ENCODE measurements at regions not wholly inside any gene's neighbourhood (a gene's known extent, or its start where the extent isn't known, plus 50 kb on each side); places are given as distances from the start of the nearest gene placed in this dataset.

- H3K27ac ChIP-seq (ENCODE audit: low read depth) = no peak overlapping the region
- no peak for ATAC-seq
- H3F3A ChIP-seq (replicated peaks; ENCODE audit: low read depth) = no peaks in the 10 kb centered on the region
- H3K36me3 Mint-ChIP-seq (ENCODE audit: low read depth) = no peaks in the 10 kb centered on the region
- H3K36me3 ChIP-seq (ENCODE audit: insufficient read depth) = no peaks in the 10 kb centered on the region
- no peaks in the 10 kb centered on the region for H3K27me3 Mint-ChIP-seq (ENCODE audit: insufficient read depth, low read depth, poor library complexity)
- 0 out of 3 replicates have a peak, but pooled peaks cover 2% of the 10 kb centered on the region for H3K4me1 Mint-ChIP-seq
- no peak overlapping the region for H3K4me2 ChIP-seq
- H3K4me1 ChIP-seq (ENCODE audit: insufficient read depth) = no peaks in the 10 kb centered on the region
- no peaks in the 10 kb centered on the region for H3K9me2 ChIP-seq (ENCODE audit: insufficient read depth)
- no peak overlapping the region for H2AFZ ChIP-seq
- no peaks in the 10 kb centered on the region for H4K20me1 ChIP-seq (replicated peaks; ENCODE audit: insufficient read depth)
- H3K27me3 ChIP-seq (ENCODE audit: insufficient read depth) = no peaks in the 10 kb centered on the region
- H3K27ac Mint-ChIP-seq = no peak overlapping the region
- no peak overlapping the region for H3K4me3 ChIP-seq
- no peak for TF ChIP-seq EZH2phosphoT487 (IDR thresholded peaks at IDR 0.05; ENCODE audit: unreplicated experiment)
- TF ChIP-seq REST (IDR thresholded peaks at IDR 0.05; ENCODE audit: unreplicated experiment) = no peak
- no peak for TF ChIP-seq POLR2AphosphoS5 (IDR thresholded peaks at IDR 0.05; ENCODE audit: low read depth)
- no peak for TF ChIP-seq ZNF114 (CRISPR knock-in tag; IDR thresholded peaks at IDR 0.05)
- no peak for TF ChIP-seq STAT1 (IDR thresholded peaks at IDR 0.05; ENCODE audit: unreplicated experiment)
- no peak for TF ChIP-seq NANOG (IDR thresholded peaks at IDR 0.05; ENCODE audit: borderline replicate concordance)
- no peak for TF ChIP-seq JUNB (IDR thresholded peaks at IDR 0.05; ENCODE audit: unreplicated experiment)
- TF ChIP-seq ZNF331 (CRISPR knock-in tag; IDR thresholded peaks at IDR 0.05; ENCODE audit: low read depth) = no peak
- TF ChIP-seq EZH2 (IDR thresholded peaks at IDR 0.05; ENCODE audit: low read depth, unreplicated experiment) = no peak
- TF ChIP-seq CREB1 (CRISPR knock-in tag; IDR thresholded peaks at IDR 0.05; ENCODE audit: low read depth) = no peak
- TF ChIP-seq, protein P1, sequence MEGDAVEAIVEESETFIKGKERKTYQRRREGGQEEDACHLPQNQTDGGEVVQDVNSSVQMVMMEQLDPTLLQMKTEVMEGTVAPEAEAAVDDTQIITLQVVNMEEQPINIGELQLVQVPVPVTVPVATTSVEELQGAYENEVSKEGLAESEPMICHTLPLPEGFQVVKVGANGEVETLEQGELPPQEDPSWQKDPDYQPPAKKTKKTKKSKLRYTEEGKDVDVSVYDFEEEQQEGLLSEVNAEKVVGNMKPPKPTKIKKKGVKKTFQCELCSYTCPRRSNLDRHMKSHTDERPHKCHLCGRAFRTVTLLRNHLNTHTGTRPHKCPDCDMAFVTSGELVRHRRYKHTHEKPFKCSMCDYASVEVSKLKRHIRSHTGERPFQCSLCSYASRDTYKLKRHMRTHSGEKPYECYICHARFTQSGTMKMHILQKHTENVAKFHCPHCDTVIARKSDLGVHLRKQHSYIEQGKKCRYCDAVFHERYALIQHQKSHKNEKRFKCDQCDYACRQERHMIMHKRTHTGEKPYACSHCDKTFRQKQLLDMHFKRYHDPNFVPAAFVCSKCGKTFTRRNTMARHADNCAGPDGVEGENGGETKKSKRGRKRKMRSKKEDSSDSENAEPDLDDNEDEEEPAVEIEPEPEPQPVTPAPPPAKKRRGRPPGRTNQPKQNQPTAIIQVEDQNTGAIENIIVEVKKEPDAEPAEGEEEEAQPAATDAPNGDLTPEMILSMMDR (conservative IDR thresholded peaks at IDR 0.05; ENCODE audit: low read depth in 2 of 2) = no peak
- TF ChIP-seq, protein P2, sequence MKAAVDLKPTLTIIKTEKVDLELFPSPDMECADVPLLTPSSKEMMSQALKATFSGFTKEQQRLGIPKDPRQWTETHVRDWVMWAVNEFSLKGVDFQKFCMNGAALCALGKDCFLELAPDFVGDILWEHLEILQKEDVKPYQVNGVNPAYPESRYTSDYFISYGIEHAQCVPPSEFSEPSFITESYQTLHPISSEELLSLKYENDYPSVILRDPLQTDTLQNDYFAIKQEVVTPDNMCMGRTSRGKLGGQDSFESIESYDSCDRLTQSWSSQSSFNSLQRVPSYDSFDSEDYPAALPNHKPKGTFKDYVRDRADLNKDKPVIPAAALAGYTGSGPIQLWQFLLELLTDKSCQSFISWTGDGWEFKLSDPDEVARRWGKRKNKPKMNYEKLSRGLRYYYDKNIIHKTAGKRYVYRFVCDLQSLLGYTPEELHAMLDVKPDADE (IDR thresholded peaks at IDR 0.05) = no peak
- TF ChIP-seq, protein P3, sequence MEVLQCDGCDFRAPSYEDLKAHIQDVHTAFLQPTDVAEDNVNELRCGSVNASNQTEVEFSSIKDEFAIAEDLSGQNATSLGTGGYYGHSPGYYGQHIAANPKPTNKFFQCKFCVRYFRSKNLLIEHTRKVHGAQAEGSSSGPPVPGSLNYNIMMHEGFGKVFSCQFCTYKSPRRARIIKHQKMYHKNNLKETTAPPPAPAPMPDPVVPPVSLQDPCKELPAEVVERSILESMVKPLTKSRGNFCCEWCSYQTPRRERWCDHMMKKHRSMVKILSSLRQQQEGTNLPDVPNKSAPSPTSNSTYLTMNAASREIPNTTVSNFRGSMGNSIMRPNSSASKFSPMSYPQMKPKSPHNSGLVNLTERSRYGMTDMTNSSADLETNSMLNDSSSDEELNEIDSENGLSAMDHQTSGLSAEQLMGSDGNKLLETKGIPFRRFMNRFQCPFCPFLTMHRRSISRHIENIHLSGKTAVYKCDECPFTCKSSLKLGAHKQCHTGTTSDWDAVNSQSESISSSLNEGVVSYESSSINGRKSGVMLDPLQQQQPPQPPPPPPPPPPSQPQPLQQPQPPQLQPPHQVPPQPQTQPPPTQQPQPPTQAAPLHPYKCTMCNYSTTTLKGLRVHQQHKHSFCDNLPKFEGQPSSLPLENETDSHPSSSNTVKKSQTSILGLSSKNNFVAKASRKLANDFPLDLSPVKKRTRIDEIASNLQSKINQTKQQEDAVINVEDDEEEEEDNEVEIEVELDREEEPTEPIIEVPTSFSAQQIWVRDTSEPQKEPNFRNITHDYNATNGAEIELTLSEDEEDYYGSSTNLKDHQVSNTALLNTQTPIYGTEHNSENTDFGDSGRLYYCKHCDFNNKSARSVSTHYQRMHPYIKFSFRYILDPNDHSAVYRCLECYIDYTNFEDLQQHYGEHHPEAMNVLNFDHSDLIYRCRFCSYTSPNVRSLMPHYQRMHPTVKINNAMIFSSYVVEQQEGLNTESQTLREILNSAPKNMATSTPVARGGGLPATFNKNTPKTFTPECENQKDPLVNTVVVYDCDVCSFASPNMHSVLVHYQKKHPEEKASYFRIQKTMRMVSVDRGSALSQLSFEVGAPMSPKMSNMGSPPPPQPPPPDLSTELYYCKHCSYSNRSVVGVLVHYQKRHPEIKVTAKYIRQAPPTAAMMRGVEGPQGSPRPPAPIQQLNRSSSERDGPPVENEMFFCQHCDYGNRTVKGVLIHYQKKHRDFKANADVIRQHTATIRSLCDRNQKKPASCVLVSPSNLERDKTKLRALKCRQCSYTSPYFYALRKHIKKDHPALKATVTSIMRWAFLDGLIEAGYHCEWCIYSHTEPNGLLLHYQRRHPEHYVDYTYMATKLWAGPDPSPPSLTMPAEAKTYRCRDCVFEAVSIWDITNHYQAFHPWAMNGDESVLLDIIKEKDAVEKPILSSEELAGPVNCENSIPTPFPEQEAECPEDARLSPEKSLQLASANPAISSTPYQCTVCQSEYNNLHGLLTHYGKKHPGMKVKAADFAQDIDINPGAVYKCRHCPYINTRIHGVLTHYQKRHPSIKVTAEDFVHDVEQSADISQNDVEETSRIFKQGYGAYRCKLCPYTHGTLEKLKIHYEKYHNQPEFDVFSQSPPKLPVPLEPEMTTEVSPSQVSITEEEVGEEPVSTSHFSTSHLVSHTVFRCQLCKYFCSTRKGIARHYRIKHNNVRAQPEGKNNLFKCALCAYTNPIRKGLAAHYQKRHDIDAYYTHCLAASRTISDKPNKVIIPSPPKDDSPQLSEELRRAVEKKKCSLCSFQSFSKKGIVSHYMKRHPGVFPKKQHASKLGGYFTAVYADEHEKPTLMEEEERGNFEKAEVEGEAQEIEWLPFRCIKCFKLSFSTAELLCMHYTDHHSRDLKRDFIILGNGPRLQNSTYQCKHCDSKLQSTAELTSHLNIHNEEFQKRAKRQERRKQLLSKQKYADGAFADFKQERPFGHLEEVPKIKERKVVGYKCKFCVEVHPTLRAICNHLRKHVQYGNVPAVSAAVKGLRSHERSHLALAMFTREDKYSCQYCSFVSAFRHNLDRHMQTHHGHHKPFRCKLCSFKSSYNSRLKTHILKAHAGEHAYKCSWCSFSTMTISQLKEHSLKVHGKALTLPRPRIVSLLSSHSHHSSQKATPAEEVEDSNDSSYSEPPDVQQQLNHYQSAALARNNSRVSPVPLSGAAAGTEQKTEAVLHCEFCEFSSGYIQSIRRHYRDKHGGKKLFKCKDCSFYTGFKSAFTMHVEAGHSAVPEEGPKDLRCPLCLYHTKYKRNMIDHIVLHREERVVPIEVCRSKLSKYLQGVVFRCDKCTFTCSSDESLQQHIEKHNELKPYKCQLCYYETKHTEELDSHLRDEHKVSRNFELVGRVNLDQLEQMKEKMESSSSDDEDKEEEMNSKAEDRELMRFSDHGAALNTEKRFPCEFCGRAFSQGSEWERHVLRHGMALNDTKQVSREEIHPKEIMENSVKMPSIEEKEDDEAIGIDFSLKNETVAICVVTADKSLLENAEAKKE (CRISPR knock-in tag; IDR thresholded peaks at IDR 0.05) = no peak
- no peaks in the 10 kb centered on the region for H3K79me2 ChIP-seq (replicated peaks; ENCODE audit: insufficient read depth)
- H3K9me3 Mint-ChIP-seq = no peaks in the 10 kb centered on the region
- no peak overlapping the region for H3K4me3 Mint-ChIP-seq
- DNase-seq (ENCODE audit: low spot score) = no peak
Observed at GRCh38 chr4:58136604-58137003, 1026.4 kb upstream of the IGFBP7 start.

Measured in GM23338 (cell line).